ENCODE measurements at regions not wholly inside any gene's neighbourhood (a gene's known extent, or its start where the extent isn't known, plus 50 kb on each side); places are given as distances from the start of the nearest gene placed in this dataset.

- POLR2A ChIA-PET: no interaction called here
- Mint-ChIP-seq H3K36me3 (ENCODE audit: insufficient read depth, unreplicated experiment) (no peaks in the 10 kb centered on the region), H3K27me3 (ENCODE audit: insufficient read depth, unreplicated experiment) (no peaks in the 10 kb centered on the region), H3K9me3 (ENCODE audit: unreplicated experiment) (no peaks in the 10 kb centered on the region), H3K4me3 (ENCODE audit: unreplicated experiment) (no peak overlapping the region), H3K27ac (ENCODE audit: unreplicated experiment) (no peak overlapping the region), H3K4me1 (ENCODE audit: low read depth, unreplicated experiment) (peaks cover 22% of the 10 kb centered on the region)
- H3K9me3 ChIP-seq: no peaks in the 10 kb centered on the region
- no peaks in the 10 kb centered on the region for H3K27me3 ChIP-seq (replicated peaks; ENCODE audit: control insufficient read depth, insufficient read depth, low read length)
- H3K36me3 ChIP-seq (ENCODE audit: control insufficient read depth, insufficient read depth, low read length): no peaks in the 10 kb centered on the region
- intact Hi-C loops (cut with micrococcal nuclease; ENCODE audit: unreplicated experiment): no loop called here
- BruUV-seq (replicated peaks): no TSS peak
- DNase-seq: no peak
- no peak overlapping the region for H3K4me3 ChIP-seq (ENCODE audit: low read depth, low read length)
- TF ChIP-seq, protein P1, sequence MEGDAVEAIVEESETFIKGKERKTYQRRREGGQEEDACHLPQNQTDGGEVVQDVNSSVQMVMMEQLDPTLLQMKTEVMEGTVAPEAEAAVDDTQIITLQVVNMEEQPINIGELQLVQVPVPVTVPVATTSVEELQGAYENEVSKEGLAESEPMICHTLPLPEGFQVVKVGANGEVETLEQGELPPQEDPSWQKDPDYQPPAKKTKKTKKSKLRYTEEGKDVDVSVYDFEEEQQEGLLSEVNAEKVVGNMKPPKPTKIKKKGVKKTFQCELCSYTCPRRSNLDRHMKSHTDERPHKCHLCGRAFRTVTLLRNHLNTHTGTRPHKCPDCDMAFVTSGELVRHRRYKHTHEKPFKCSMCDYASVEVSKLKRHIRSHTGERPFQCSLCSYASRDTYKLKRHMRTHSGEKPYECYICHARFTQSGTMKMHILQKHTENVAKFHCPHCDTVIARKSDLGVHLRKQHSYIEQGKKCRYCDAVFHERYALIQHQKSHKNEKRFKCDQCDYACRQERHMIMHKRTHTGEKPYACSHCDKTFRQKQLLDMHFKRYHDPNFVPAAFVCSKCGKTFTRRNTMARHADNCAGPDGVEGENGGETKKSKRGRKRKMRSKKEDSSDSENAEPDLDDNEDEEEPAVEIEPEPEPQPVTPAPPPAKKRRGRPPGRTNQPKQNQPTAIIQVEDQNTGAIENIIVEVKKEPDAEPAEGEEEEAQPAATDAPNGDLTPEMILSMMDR (IDR thresholded peaks at IDR 0.05; ENCODE audit: insufficient read depth in 1 of 2, low read depth in 1 of 2, low read length in 1 of 2, severe bottlenecking in 1 of 2, unreplicated experiment in 1 of 2): no peak
- CTCF ChIA-PET: no interaction called here
- H3K4me1 ChIP-seq: no peaks in the 10 kb centered on the region
Observed at GRCh38 chr12:116343331-116343884, 65.9 kb upstream of the MED13L start.

GRCh38 chr12:116346222-116346621 is 68.7 kb upstream of the MED13L start:
- ChIA-PET POLR2A (no interaction called here), CTCF (no interaction called here)
- no peak overlapping the region for H3K27ac Mint-ChIP-seq (ENCODE audit: unreplicated experiment)

GRCh38 chr12:116346741-116347140 is 69.2 kb upstream of the MED13L start:
- H3K4me1 ChIP-seq: no peaks in the 10 kb centered on the region
- H3K4me3 ChIP-seq (ENCODE audit: low read depth, low read length): no peak overlapping the region
- ChIA-PET POLR2A (no interaction called here), CTCF (no interaction called here)
- H3K27me3 Mint-ChIP-seq (ENCODE audit: insufficient read depth, unreplicated experiment): no peaks in the 10 kb centered on the region
- TF ChIP-seq, protein P1 (IDR thresholded peaks at IDR 0.05; ENCODE audit: insufficient read depth in 1 of 2, low read depth in 1 of 2, low read length in 1 of 2, severe bottlenecking in 1 of 2, unreplicated experiment in 1 of 2): no peak
- H3K27me3 ChIP-seq (replicated peaks; ENCODE audit: control insufficient read depth, insufficient read depth, low read length): no peaks in the 10 kb centered on the region
- no peaks in the 10 kb centered on the region for H3K36me3 Mint-ChIP-seq (ENCODE audit: insufficient read depth, unreplicated experiment)
- intact Hi-C loops (cut with micrococcal nuclease; ENCODE audit: unreplicated experiment): no loop called here
- H3K9me3 ChIP-seq: no peaks in the 10 kb centered on the region
- no peak for DNase-seq
- no peaks in the 10 kb centered on the region for H3K9me3 Mint-ChIP-seq (ENCODE audit: unreplicated experiment)
- no peak overlapping the region for H3K27ac Mint-ChIP-seq (ENCODE audit: unreplicated experiment)
- no TSS peak for BruUV-seq (replicated peaks)
- no peaks in the 10 kb centered on the region for H3K36me3 ChIP-seq (ENCODE audit: control insufficient read depth, insufficient read depth, low read length)
- no peak overlapping the region for H3K4me3 Mint-ChIP-seq (ENCODE audit: unreplicated experiment)
- H3K4me1 Mint-ChIP-seq (ENCODE audit: low read depth, unreplicated experiment): peaks cover 37% of the 10 kb centered on the region

More at GRCh38 chr12:116346222-116346621, 68.7 kb upstream of the MED13L start:
- no peaks in the 10 kb centered on the region for H3K36me3 Mint-ChIP-seq (ENCODE audit: insufficient read depth, unreplicated experiment)
- no peaks in the 10 kb centered on the region for H3K9me3 Mint-ChIP-seq (ENCODE audit: unreplicated experiment)
- Histone ChIP-seq H3K4me1 (no peaks in the 10 kb centered on the region), H3K27me3 (replicated peaks; ENCODE audit: control insufficient read depth, insufficient read depth, low read length) (no peaks in the 10 kb centered on the region), H3K36me3 (ENCODE audit: control insufficient read depth, insufficient read depth, low read length) (no peaks in the 10 kb centered on the region), H3K4me3 (ENCODE audit: low read depth, low read length) (no peak overlapping the region), H3K9me3 (no peaks in the 10 kb centered on the region)
- no TSS peak for BruUV-seq (replicated peaks)
- intact Hi-C loops (cut with micrococcal nuclease; ENCODE audit: unreplicated experiment): no loop called here
- DNase-seq: no peak
- no peak overlapping the region for H3K4me3 Mint-ChIP-seq (ENCODE audit: unreplicated experiment)
- H3K27me3 Mint-ChIP-seq (ENCODE audit: insufficient read depth, unreplicated experiment): no peaks in the 10 kb centered on the region
- H3K4me1 Mint-ChIP-seq (ENCODE audit: low read depth, unreplicated experiment): peaks cover 37% of the 10 kb centered on the region
- TF ChIP-seq, protein P1 (IDR thresholded peaks at IDR 0.05; ENCODE audit: insufficient read depth in 1 of 2, low read depth in 1 of 2, low read length in 1 of 2, severe bottlenecking in 1 of 2, unreplicated experiment in 1 of 2): no peak
